IMR-90 (cell line): ENCODE measurements at regions not wholly inside any gene's neighbourhood (a gene's known extent, or its start where the extent isn't known, plus 50 kb on each side); places are given as distances from the start of the nearest gene placed in this dataset.

Experiments
- ATAC-seq: fragments of 200-7000 bp; cut with Tn5 transposase; 2 replicates; pipeline ENCODE4 v1.9.1; 2020; ENCODE audit warnings: low read depth, mild to moderate bottlenecking, moderate library complexity
- BruUV-seq: library from RNA; stranded (reverse); fragments of 400-500 nt; replicated peaks from 2 replicates; lab custom pipeline; 2021; lab: Mats Ljungman, UMichigan
- CTCF ChIA-PET: fragments of 300-600 bp; formaldehyde crosslinking; extraction: SDS; loops from one replicate; lab custom pipeline; 2021; ENCODE audit warnings: antibody characterized with exemption; lab: Yijun Ruan, JAX
- POLR2A ChIA-PET: fragments of 300-600 bp; sonication (Branson Sonifier 250); formaldehyde crosslinking; loops from one replicate; lab custom pipeline; 2022; ENCODE audit warnings: antibody characterized with exemption; ENCODE audit not compliant: unreplicated experiment; lab: Charles Lee
- DNase-seq: peaks from one replicate; pipeline ENCODE4 v3.0.0; 2013
- H2AFZ ChIP-seq: replicated peaks from 2 replicates; pipeline ENCODE3; 2013; ENCODE audit warnings: low read length, mild to moderate bottlenecking; ENCODE audit not compliant: poor library complexity
- H2AK5ac ChIP-seq: 2 replicates; pipeline ENCODE4 v1.6.1; 2013; ENCODE audit warnings: low read depth, low read length, inconsistent platforms
- H2AK9ac ChIP-seq: replicated peaks from 2 replicates; pipeline ENCODE3; 2013; ENCODE audit warnings: mild to moderate bottlenecking, low read depth, low read length, moderate library complexity; ENCODE audit not compliant: poor library complexity
- H2BK120ac ChIP-seq: 2 replicates; pipeline ENCODE4 v1.6.1; 2013; ENCODE audit warnings: low read depth, low read length, inconsistent platforms
- H2BK15ac ChIP-seq: 3 replicates; pipeline ENCODE4 v1.6.1; 2013; ENCODE audit warnings: low read depth, low read length, inconsistent platforms
- H2BK20ac ChIP-seq: 2 replicates; pipeline ENCODE4 v1.6.1; 2013; ENCODE audit warnings: low read depth, mild to moderate bottlenecking, inconsistent platforms, low read length, moderate library complexity
- H2BK5ac ChIP-seq: 2 replicates; pipeline ENCODE4 v1.6.1; 2013; ENCODE audit warnings: mild to moderate bottlenecking, low read depth, low read length, inconsistent platforms; ENCODE audit not compliant: poor library complexity, severe bottlenecking
- H3K14ac ChIP-seq: replicated peaks from 2 replicates; pipeline ENCODE4 v1.6.1; 2013; ENCODE audit warnings: low read depth, low read length, inconsistent platforms
- H3K18ac ChIP-seq: 2 replicates; pipeline ENCODE4 v1.6.1; 2013; ENCODE audit warnings: low read depth, low read length, control low read depth
- H3K23ac ChIP-seq: 2 replicates; pipeline ENCODE4 v1.6.1; 2013; ENCODE audit warnings: low read depth, low read length, inconsistent platforms
- H3K27ac ChIP-seq: 2 replicates; pipeline ENCODE4 v1.5.1; 2013; ENCODE audit warnings: mild to moderate bottlenecking, control low read depth, low read length; ENCODE audit not compliant: insufficient read depth
- H3K27me3 ChIP-seq: 2 replicates; pipeline ENCODE4 v1.6.1; 2013; ENCODE audit warnings: low read length; ENCODE audit not compliant: control insufficient read depth, insufficient read depth
- H3K36me3 ChIP-seq: 2 replicates; pipeline ENCODE4 v1.6.1; 2013; ENCODE audit warnings: low read length, mixed read lengths; ENCODE audit not compliant: control insufficient read depth, insufficient read depth
- H3K4ac ChIP-seq: 2 replicates; pipeline ENCODE4 v1.6.1; 2013; ENCODE audit warnings: low read depth, low read length, inconsistent platforms
- H3K4me1 ChIP-seq: 2 replicates; pipeline ENCODE4 v1.6.1; 2013; ENCODE audit warnings: low read length, mixed read lengths; ENCODE audit not compliant: control insufficient read depth, insufficient read depth
- H3K4me2 ChIP-seq: 2 replicates; pipeline ENCODE4 v1.6.1; 2013; ENCODE audit warnings: low read depth, mild to moderate bottlenecking, control low read depth, low read length, moderate library complexity
- H3K4me3 ChIP-seq: 2 replicates; pipeline ENCODE4 v1.5.1; 2013; ENCODE audit warnings: low read depth, mild to moderate bottlenecking, control low read depth, low read length, moderate library complexity; ENCODE audit not compliant: insufficient read depth
- H3K56ac ChIP-seq: 2 replicates; pipeline ENCODE4 v1.6.1; 2013; ENCODE audit warnings: low read length, inconsistent platforms; ENCODE audit not compliant: insufficient read depth; ENCODE audit errors: extremely low read depth
- H3K79me1 ChIP-seq, 2 experiments: 2 replicates each; pipeline ENCODE4 v1.6.1; 2013; ENCODE audit warnings: low read length in 2 of 2, inconsistent platforms in 1 of 2, low read depth in 1 of 2
- H3K9ac ChIP-seq: 2 replicates; pipeline ENCODE4 v1.6.1; 2013; ENCODE audit warnings: low read depth, low read length, control low read depth
- H3K9me1 ChIP-seq: 2 replicates; pipeline ENCODE4 v1.6.1; 2013; ENCODE audit warnings: low read length, inconsistent platforms; ENCODE audit not compliant: insufficient read depth
- H3K9me3 ChIP-seq: 2 replicates; pipeline ENCODE4 v1.6.1; 2013; ENCODE audit warnings: low read length; ENCODE audit not compliant: control insufficient read depth, insufficient read depth
- H4K20me1 ChIP-seq: 2 replicates; pipeline ENCODE4 v1.6.1; 2013; ENCODE audit warnings: low read length, inconsistent platforms; ENCODE audit not compliant: insufficient read depth
- H4K5ac ChIP-seq: 2 replicates; pipeline ENCODE4 v1.6.1; 2013; ENCODE audit warnings: mild to moderate bottlenecking, low read depth, low read length, control low read depth
- H4K8ac ChIP-seq, 2 experiments: 2 replicates each; pipeline ENCODE4 v1.6.1; 2013; ENCODE audit warnings: low read depth in 2 of 2, low read length in 2 of 2, control low read depth in 1 of 2, inconsistent platforms in 1 of 2
- H4K91ac ChIP-seq: 2 replicates; pipeline ENCODE4 v1.6.1; 2013; ENCODE audit warnings: low read depth, low read length, inconsistent platforms; ENCODE audit not compliant: insufficient read depth
- BHLHE40 ChIP-seq: fragments of 150-350 bp; IDR thresholded peaks from 2 replicates; pipeline ENCODE4 v1.6.1; 2016; ENCODE audit warnings: mild to moderate bottlenecking, low read depth, low read length
- CEBPB ChIP-seq: IDR thresholded peaks from 2 replicates; pipeline ENCODE4 v1.6.1; 2012; ENCODE audit warnings: low read depth, low read length, improper control_type of control experiment
- CTCF ChIP-seq: conservative IDR thresholded peaks from 2 replicates; pipeline ENCODE4 v1.5.1; 2012; ENCODE audit warnings: mild to moderate bottlenecking, low read depth, low read length, improper control_type of control experiment
- FOS ChIP-seq: fragments of 150-350 bp; IDR thresholded peaks from 2 replicates; pipeline ENCODE4 v1.6.1; 2016; ENCODE audit warnings: low read depth, low read length
- POLR2A ChIP-seq: IDR thresholded peaks from 2 replicates; pipeline ENCODE4 v1.6.1; 2012; ENCODE audit warnings: mild to moderate bottlenecking, low read depth, low read length
- SMC3 ChIP-seq: fragments of 150-350 bp; IDR thresholded peaks from 2 replicates; pipeline ENCODE4 v1.6.1; 2016; ENCODE audit warnings: low read depth, mild to moderate bottlenecking, antibody characterized with exemption, low read length, moderate library complexity
- USF2 ChIP-seq: fragments of 150-350 bp; IDR thresholded peaks from 2 replicates; pipeline ENCODE4 v1.6.1; 2017; ENCODE audit warnings: mild to moderate bottlenecking, antibody characterized with exemption, low read length, low read depth
- WGBS, 2 experiments: methylation state at CpG; one replicate each; pipeline versions ENCODE4 v1.1.5 to v1.1.7; 2013; ENCODE audit warnings: missing lambda C conversion rate in 2 of 2; ENCODE audit not compliant: insufficient read length in 1 of 2; ENCODE audit errors: extremely low coverage in 2 of 2; 5-methylcytosine and 5-hydroxymethylcytosine counted together
- dilution Hi-C: fragments of 300-500 bp; cut with HindIII; formaldehyde crosslinking; loops from one replicate; pipeline ENCODE4 v1.14.3; 2018; ENCODE audit warnings: low sequenced_read_pairs; ENCODE audit not compliant: unreplicated experiment
- in situ Hi-C: fragments of 300-500 bp; cut with MboI; formaldehyde crosslinking; loops from 3 replicates; pipeline ENCODE4 v1.14.3; 2019; ENCODE audit warnings: low sequenced_read_pairs, inconsistent platforms, mixed read lengths
- intact Hi-C: fragments of 100-400 bp; cut with micrococcal nuclease; formaldehyde crosslinking; loops from 2 replicates; pipeline ENCODE4 v1.10.0; 2022

GRCh38 chr3:132220986-132221385 is 96.2 kb upstream of the ACP3 start:
- WGBS, 2 experiments = 17% methylated on average over 1 of the region's 4 CpGs; no CpG with 5 or more reads in 1 of the 2 experiments
- ChIA-PET POLR2A (no interaction called here), CTCF (no interaction called here)
- no peak overlapping the region for H3K14ac ChIP-seq
- no peak overlapping the region for H2BK5ac ChIP-seq
- no peak overlapping the region for H2BK20ac ChIP-seq
- peaks cover 5% of the 10 kb centered on the region; the same call in 1 of the 2 replicates for H3K27me3 ChIP-seq
- dilution Hi-C loops = no loop called here
- H2AK5ac ChIP-seq = no peak overlapping the region
- H4K20me1 ChIP-seq = no peaks in the 10 kb centered on the region
- no peaks in the 10 kb centered on the region for H3K79me1 ChIP-seq
- no peak overlapping the region for H2AK9ac ChIP-seq
- no peaks in the 10 kb centered on the region; the same call in 1 of the 2 replicates for H3K4me1 ChIP-seq
- in situ Hi-C loops = no loop called here
- no peak overlapping the region for H2BK120ac ChIP-seq
- no peaks in the 10 kb centered on the region for H3K9me3 ChIP-seq
- no TSS peak for BruUV-seq
- DNase-seq = no peak
- TF ChIP-seq FOS = no peak
- TF ChIP-seq POLR2A = no peak
- TF ChIP-seq CEBPB = no peak
- TF ChIP-seq CTCF = no peak
- no peak for TF ChIP-seq SMC3
- no peak for TF ChIP-seq USF2
- no peak for TF ChIP-seq BHLHE40
- H3K36me3 ChIP-seq = no peaks in the 10 kb centered on the region
- H3K56ac ChIP-seq = no peak overlapping the region
- H4K8ac ChIP-seq = no peak overlapping the region
- H3K4ac ChIP-seq = no peak overlapping the region
- H3K27ac ChIP-seq = no peak overlapping the region
- no peak overlapping the region for H3K4me3 ChIP-seq
- no peak overlapping the region for H3K9ac ChIP-seq
- no peak overlapping the region for H2AFZ ChIP-seq
- no peaks in the 10 kb centered on the region for H3K9me1 ChIP-seq
- H4K91ac ChIP-seq = no peak overlapping the region
- no peak overlapping the region for H2BK15ac ChIP-seq
- intact Hi-C loops = no loop called here
- no peak for ATAC-seq
- H3K4me2 ChIP-seq = no peak overlapping the region
- no peak overlapping the region for H4K5ac ChIP-seq
- H3K23ac ChIP-seq = no peak overlapping the region
- no peak overlapping the region for H3K18ac ChIP-seq
